Activated CD4-positive, CD25-positive, alpha-beta regulatory T cell treated with anti-CD3 and anti-CD28 coated beads, Interleukin-2, amount 50 U/mL, for 24 hours (primary cell): ENCODE measurements at regions not wholly inside any gene's neighbourhood (a gene's known extent, or its start where the extent isn't known, plus 50 kb on each side); places are given as distances from the start of the nearest gene placed in this dataset.

Source experiments
- ATAC-seq, 2 donors: fragments of 150-1000 bp; cut with Tn5 transposase; one replicate each; pipeline ENCODE4 v1.10.0; 2021; ENCODE audit warnings: mild to moderate bottlenecking in 1 of 2, moderate library complexity in 1 of 2

DNA sequence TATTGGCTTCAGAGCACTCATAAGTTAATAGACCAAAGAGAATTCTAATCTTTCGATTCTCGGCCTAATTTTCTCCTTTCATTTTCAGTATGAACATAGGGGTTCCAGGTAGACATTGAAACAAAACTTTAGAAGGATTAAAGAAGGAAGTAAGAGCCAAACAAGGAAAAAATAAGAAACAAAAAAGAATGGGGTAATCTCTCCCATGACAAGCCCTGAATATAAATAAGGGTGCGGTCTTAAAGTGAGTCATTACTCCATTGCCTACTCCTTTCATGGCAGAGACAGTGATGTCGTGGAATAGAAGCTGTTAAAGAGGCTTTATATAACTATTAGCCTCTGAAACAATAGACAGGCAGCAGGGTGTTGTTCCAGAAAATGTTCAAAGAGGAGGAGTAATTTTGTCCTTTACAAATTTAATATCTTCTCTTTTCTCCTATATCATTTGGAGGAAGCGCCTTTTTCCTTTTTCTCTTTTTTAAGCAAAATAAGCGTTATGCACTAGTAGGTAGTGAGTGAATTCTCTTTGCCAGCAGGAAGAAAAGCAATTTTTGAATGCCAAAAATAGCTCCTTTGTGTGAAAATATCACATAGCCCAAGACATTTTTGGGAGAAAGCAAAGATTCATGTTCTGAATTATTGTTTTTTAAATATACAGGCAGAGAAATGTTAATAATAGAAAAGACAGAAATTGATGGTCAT lies 607.9 kb upstream of the KCNMB2 start:
- peak; percentile 66 to 72 for ATAC-seq

DNA sequence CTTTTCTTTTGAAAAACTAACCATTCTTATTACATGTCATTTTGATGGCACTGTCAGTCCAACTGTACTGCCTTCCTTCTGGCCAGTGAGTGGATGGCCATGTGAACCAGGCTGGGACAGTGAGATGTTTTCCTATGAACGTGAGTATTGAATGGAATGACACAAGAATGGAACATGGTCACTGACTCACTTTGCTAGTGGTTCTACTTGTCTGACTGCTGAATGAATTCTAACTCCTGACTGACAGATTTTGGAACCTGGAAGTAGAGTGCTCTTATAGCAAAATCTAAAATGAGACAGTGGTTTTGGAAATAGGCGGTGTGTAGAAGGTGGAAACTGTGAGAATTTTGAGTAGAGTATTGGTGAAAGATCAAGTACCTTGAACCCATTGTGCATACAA lies 606.9 kb upstream of the KCNMB2 start:
- ATAC-seq = no peak

DNA sequence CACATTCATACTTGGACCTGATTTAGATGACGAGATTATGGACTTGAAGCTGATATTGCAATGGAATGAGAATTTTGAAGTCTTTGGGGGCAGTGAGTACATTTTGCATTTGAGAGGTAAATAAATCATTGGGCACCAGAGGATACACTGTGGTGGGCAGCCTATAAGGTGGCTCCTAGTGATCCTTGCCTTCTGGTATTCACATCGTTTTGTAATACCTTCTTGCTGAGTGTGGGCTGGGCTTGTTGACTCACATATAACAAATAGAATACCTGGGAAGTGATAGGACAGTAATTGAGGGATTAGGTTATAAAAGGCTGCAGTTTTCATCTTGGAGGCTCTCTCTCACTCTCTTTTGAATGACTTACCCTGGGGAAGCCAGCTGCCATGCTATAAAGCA lies 605.5 kb upstream of the KCNMB2 start:
- ATAC-seq = no peak

DNA sequence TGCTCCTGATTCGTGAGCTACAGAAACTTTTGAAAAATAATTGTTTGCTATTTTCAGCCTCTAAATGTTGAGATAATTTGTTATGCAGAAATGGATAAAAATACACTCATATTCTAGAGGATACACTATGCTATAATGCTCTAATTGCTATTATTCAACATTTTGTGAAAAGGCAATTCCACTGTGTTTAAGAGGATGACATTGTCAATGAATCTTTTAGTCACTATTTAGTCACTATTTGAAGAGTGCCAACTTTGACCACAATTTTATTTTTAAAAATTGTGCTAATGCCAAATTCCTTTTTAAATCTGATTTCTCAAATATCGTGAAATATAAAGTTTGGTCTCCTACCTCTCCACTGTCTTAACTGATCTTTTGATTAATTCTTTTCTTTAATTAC lies 604.9 kb upstream of the KCNMB2 start:
- ATAC-seq = no peak

DNA sequence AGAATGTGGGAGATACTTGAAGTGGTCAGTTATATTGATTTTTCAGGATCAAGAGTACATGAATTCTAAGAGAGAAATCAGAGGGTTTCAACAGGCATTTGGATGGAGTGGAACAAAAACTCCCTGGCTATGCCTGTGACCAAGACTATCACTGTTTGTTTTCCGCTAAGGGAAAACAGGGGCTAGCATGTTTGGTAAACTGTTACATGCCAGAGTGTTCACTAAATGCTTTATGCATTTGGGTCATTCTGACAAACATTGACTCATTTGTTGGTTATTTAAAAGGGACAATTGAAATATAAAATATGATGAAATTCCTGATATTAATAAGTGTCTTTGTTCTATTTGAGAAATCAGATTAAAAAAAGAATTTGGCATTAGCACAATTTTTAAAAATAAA lies 603.9 kb upstream of the KCNMB2 start:
- no peak for ATAC-seq

DNA sequence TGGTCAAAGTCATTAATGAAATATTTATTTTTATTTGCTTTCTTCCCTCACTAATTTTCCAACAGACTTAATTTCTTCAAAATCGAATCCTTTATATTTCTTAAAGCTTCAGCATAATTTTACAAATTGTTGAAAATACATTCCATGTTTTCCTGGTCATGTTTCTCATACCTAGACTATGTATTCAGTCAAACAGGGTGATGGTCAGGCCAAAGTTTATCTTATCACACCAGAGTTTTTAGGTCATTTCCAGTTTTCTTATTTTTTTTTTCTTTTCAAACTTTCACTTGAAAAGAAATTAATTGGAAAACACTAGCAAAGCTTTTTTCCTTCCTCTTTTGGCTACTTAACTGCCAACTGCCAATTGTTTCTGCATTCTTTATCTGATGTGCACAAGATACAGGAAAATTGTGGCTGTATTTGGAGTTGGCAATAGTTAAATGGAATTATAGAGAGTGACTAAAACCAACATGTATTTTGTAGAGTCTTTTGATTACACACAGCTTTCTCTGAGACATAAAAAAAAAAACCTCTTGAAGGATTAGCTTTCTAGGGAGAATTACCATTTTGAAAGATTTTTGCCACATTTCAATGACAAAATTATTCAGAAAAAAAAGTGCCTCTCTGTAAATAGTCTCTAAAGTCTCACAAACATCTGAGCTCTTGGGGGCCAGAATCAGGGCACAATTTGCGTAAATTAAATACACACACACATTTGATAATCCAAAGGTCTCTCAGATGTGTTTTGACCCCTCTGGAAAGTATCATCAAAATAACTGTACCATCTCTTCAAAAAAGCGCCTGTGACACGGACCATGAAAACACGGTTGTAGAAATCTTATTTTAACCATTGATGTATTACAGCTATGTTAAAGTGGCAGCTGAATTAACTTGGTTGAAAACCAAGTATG lies 603.2 kb upstream of the KCNMB2 start:
- ATAC-seq = no peak

DNA sequence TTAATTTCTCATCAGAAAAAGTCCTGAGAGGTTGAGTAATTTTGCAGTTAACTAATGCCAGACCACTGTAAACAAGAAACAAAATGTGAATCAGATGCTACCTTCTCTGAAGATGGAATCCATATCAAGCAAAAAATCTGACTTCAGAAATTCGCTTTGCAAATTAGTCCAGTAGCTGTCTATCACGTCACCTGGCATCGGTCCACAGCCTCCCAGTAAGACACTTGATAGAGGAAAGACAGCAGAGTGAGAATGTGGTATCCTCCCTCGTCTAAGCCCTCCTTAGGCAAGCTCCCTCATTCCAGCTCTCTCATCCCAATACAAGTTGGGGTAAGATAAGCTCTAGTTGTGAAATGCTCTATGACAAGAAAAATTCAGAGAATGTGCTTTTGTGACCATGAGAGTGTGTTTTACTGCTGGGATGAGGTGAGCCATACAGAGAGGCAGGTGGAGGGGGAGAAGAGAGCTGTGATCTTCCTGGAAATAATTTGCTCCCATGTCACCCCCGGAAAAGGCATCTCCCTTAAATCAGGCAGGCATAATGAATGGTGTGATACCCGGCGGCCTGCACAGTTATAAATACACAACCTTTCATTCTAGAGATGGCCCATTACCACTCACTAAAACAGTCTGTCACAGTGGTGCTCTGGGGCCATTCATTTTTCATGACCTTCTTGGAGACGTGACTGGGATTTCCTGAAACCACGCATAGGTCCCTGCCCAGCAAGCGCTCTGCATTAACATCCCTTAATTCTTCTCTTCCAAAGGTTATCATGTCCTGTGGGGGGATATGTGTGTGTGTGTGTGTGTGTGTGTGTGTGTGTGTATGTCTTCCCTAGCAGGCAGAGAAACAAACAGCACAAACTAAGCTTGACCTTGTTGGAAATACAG lies 602.0 kb upstream of the KCNMB2 start:
- ATAC-seq = no peak

DNA sequence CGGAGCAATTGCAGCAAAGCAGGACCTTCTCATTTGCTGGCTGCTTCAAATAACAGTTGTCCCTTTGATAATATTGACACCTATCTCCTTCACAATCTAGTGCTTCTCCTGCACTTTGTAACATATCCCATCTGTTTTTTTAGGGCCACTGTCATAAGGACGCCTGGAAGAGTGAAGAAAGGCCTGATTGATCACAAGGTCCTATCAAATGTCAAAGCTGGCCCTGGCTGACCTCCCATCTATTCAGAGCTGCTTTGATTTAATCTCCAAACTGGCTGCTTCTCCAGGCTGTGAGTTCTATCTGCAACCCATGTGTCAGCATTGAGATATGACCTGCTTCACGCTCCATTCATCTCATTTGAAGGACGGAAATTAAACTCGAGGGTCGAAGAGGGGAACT lies 601.2 kb upstream of the KCNMB2 start:
- no peak for ATAC-seq

DNA sequence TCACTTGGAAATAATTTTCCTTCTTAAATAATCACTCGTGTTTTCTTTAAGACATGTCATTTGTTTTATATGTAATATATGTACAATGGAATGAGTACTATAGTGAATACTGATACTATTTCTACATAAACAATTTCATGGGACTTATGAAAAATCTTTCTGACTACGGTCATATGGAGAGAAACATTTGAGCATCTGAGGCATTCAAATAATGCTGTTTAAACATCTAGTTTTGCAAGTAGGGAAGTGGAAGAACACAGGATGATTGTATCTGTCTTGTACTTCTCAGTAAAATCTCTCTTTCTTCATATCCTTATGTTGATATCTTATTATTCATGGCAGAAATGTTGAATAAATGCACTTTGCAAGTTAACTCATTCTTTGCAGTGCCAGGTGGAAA lies 599.5 kb upstream of the KCNMB2 start:
- ATAC-seq = no peak

DNA sequence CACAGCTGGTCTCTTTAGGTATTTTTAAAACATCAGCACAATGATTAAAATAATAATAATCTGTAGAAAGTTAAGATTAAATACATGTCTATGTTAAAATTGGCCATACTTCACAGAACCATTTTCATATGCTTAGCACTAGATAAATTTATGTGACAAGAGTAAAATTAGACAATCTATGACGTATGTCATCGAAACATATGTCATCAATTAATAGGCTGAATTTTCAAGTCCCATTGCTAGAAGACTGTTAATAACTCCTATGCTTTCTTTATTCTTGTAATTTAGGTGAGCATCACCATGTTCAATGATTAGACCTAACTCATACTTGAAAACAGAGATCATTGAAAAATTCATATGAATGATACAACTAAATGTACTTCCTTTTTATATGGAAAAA lies 593.3 kb upstream of the KCNMB2 start:
- ATAC-seq = no peak

DNA sequence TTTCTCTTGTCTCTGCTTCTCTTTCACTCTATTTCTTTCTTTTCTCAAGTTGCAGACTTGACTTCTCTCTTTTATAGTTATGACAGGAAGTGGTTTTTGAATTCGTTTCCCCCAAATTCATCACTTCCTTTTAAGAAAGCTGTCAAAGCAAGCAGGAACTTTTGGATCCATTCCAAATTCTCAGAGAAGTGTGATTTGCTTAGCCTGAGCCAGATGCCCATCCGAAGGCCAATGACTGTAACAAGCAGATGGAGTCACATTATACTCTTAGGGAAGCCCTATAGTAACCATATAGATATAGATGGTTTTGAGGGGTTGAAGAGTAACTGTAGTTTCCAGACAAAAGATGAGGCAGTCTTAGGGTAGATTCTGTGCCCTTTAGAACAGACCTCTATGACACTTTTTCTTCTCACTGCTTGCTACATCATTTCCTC lies 592.0 kb upstream of the KCNMB2 start:
- ATAC-seq = peak; percentile 30 to 44

DNA sequence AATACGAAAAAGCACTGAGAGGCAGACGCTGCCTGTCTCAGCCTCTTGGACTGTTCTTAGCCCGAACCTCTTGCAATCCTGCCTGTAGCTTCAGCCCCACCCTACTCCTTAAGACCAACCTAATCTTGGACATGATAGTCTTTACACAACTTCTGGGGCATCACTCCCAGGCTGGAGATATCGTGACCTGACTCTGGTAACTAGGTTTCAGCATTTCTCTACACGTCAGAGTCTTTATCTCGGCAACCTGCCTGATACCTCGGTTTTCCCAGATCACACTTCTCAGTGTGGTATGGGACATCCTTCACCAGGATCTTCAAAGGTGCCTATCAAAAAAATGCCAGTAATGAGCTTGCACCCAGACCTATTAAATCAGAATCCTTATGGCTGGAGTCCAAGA lies 590.2 kb upstream of the KCNMB2 start:
- ATAC-seq = no peak

DNA sequence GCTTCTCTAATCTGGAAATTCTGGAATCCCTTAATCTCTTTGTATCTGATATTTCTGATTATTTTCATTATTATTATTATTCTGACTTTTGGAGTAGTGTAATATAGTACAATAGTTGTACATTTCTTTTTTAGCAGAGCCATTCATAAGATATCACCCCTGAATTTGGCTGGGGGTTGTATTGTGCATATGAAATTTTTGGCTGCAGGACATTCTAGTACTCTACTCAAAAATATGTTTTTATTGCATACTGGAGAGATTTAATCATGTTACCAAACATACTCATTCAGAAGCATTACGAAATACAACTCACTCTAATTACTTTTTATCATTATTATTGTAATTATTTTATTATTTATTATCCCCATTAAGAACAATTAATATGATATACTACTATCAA lies 589.7 kb upstream of the KCNMB2 start:
- ATAC-seq = no peak

DNA sequence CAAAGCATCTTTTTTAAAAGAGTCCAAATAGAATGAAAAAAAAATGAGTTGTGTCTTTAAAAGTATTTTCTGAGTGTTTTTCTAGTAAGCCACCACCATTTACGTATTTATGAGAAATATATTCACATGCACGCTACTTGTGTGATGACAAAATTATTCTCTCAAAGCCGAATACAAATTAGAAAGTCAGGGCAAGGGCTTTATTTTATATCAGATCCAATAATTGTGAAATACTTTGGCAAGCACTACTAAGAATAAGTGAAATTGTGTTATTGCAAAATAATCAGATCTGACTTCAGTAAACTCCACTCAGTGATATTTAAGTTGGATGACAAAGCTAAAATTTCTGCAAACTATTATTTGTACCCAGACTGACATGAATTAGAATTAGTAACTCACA lies 589.3 kb upstream of the KCNMB2 start:
- ATAC-seq = no peak

DNA sequence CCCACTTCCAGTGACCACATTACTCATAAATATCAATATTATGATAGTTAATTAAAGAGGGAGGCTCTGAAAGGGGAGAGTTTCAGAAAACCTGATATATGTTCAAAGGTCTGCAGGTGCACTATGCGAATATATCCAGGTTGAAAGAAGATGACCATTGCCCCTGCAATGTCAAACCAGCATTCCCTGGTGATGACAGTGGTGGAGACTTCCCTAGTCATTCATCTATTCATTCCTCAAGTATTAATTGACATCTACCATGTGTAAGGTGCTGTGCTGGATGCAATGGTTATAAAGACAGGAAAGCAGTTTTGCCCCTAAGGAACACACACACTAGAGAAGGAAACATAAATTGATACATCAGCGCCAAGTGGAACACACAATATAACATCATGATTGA lies 588.3 kb upstream of the KCNMB2 start:
- ATAC-seq = no peak

DNA sequence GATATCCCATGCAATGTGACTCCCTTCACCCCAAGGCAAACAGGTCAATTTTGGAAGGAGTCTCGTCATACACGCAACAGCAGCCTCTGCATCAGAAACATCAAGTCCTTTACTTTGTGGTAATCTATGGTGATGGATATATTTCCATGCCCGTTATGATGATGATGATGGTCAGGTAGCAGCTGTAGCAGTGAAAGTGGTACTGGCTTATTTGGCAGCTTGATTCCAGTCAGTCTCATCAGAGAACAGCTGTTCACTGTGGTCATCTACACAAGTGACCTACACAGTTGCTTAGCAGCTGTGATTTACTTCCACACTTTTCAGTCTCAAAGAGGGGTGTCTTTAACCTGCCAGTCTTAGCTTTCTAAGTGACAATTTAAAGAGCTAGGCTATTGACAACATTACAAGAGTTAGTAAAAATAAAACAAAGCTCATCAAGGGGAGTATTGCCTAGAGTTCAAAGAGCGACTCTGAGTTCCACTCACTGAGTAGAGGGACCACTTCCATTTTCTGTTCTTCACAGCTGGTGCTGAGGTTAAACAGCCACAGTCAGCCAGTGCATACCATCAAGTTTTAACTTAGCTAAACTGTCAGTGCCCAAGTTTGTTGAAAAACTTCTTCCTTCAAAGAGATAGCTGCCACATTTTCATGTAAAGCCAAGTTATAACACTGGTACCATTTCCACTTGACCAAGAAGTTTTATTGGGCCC lies 587.4 kb upstream of the KCNMB2 start:
- ATAC-seq = no peak

DNA sequence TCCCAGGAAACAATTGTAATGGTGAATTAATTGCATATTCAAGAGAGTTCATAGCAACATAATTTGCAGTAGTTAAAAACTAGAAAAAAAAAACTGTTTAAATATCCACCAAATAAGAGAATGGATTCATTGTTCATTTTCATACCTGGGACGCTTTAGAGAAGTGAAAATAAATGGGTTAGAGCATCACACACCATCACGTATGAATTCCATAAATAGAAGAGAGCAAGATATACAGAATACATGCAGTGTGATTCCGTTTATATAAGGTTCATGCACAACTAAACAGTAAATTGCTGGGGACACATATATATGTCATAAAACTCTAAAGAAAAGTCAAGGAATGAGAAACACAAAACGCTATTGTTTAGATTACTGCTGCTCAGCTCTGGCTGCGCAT lies 577.0 kb upstream of the KCNMB2 start:
- ATAC-seq = no peak

DNA sequence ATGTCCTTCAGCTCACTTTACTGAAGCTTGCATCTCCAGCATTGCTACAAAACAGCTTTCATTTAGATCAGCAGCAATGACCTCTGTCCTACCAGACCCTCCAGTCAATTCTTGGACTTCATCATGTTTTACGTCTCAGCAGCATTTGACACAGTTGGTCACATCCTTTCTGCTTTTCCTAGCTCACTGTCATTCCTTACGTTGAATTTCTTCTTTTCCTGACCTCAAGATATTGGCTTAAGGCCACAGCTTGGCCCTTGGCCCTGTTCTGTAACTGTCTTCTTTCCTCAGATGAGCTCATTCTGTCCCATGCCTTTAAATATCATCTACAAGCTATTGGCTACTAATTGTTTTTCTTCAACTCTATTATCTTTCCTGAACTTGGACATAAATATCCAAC lies 576.2 kb upstream of the KCNMB2 start:
- no peak for ATAC-seq

DNA sequence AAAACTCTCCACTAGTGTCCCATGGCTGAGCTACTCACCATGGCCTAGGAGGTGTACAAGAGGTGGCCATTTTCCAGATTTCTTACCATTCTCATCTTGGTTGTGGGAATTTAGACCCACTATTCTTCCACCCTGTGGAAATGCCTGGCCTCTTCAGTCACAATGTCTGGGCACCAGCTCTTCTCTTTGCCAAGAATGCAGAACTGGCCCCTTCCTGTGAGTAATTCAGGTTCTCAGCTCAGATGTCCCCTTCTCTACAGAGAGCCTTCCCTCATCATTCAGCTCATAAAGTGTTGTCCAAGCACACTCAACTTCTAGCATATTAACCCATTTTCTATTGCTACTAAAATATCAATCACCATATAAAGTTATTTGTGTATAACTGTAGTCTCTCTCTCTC lies 575.5 kb upstream of the KCNMB2 start:
- no peak for ATAC-seq

DNA sequence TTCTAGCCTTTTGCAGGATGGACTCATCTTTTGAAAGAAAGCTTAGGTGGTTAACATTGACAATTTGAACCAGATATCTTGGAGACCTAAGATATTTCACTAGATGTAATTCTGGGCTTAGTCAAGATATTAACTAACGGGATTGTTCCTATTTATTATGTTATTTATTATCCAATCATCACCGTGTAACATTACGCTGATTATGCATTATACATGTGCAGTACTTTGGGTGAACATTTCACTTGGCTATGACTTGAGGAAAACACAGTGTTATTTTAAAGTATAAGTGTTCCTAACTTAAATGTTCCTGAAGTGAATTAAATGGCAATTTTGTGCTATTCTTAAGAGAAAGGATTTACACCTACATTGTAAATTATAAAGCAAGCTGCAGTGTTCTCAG lies 574.5 kb upstream of the KCNMB2 start:
- ATAC-seq = no peak

DNA sequence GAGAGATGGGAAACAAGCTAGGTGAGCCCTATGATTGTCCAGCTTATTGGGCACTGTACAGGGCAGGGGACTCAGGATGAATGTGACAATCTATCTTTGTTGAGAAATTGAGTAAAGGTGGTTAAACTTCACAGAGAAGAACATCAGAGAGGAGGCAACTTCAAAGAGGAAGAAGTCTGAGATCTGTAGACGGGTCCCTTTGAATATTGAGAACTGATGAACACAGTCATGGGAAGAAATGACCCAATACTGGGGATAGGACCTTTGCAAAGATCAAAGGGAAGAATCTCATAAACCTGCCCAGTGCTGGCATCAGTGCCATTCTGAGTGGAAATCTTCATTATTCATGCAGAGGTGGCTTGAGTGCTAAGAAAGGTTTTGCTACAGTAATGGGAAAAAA lies 569.7 kb upstream of the KCNMB2 start:
- no peak for ATAC-seq

DNA sequence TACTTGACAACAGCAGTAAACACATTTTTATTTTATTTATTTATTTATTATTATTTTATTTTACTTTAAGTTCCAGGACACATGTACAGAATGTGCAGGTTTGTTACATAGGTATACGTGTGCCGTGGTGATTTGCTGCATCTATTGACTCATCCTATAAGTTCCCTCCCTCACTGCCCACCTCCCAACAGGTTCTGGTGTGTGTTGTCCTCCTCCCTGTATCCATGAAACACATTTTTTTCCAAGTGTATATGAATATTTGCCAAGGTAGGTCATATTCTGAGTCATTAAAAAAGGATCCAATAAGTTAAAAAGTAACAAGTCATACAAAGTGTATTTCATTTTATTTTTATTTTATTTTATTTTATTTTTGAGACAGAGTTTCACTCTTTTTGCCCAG lies 567.3 kb upstream of the KCNMB2 start:
- no peak for ATAC-seq
